Activated CD8-positive, alpha-beta T cell treated with anti-CD3 and anti-CD28 coated beads for 36 hours (primary cell): ENCODE measurements at regions not wholly inside any gene's neighbourhood (a gene's known extent, or its start where the extent isn't known, plus 50 kb on each side); places are given as distances from the start of the nearest gene placed in this dataset.

Experiments
- ATAC-seq: fragments of 200-7000 bp; cut with Tn5 transposase; one replicate; pipeline ENCODE4 v1.10.0; 2021; ENCODE audit warnings: mild to moderate bottlenecking, moderate library complexity
- CTCF ChIA-PET: fragments of 350-600 bp; sonication (Branson Sonifier 250); formaldehyde crosslinking; loops from one replicate; lab custom pipeline; 2021; ENCODE audit warnings: antibody characterized with exemption; lab: Charles Lee
- POLR2A ChIA-PET: fragments of 350-600 bp; sonication (Branson Sonifier 250); formaldehyde crosslinking; loops from one replicate; lab custom pipeline; 2021; ENCODE audit warnings: antibody characterized with exemption; lab: Charles Lee
- DNase-seq: peaks from one replicate; pipeline ENCODE4 v3.0.0-alpha.2; 2020
- H3K27ac Mint-ChIP-seq: one replicate; pipeline ENCODE4 v1.8.0; 2021; ENCODE audit warnings: mild to moderate bottlenecking, mixed read lengths
- H3K27me3 Mint-ChIP-seq: one replicate; pipeline ENCODE4 v1.8.0; 2021; ENCODE audit warnings: mixed read lengths
- H3K36me3 Mint-ChIP-seq: one replicate; pipeline ENCODE4 v1.8.0; 2021; ENCODE audit warnings: low read depth, mixed read lengths
- H3K4me1 Mint-ChIP-seq: one replicate; pipeline ENCODE4 v1.8.0; 2021; ENCODE audit warnings: low read depth, mixed read lengths
- H3K4me3 Mint-ChIP-seq: one replicate; pipeline ENCODE4 v1.8.0; 2021; ENCODE audit warnings: mild to moderate bottlenecking, moderate library complexity, mixed read lengths
- H3K9me3 Mint-ChIP-seq: one replicate; pipeline ENCODE4 v1.8.0; 2021; ENCODE audit warnings: mixed read lengths
- intact Hi-C: fragments of 100-400 bp; cut with micrococcal nuclease; formaldehyde crosslinking; loops from one replicate; pipeline ENCODE4 v1.10.0; 2022
- TF ChIP-seq, protein P1 (sequence below): fragments of 200-600 bp; IDR thresholded peaks from one replicate; pipeline ENCODE4 v1.8.0; 2022; ENCODE audit warnings: antibody characterized with exemption, mild to moderate bottlenecking

DNA sequence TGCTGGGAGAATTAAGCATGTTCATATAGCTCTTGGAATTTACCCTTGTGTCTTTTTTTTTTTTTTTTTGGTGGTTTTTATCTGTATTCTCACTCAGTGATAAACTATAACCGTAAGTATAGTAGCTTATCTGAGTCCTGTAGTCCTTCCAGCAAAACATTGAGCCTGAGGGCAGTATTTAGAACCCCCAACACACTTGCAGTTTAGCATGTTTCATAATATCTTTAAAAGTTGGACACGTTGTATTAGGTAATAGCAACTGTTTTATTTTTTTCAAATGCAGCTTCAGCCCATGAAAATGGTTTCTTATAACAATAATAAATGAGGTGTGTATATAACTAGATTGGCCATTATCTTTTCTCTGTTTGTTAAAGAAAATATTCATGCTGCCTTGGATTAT, 603.5 kb upstream of the HS6ST1 start:
- no peaks in the 10 kb centered on the region for H3K4me1 Mint-ChIP-seq
- H3K9me3 Mint-ChIP-seq: peaks cover 5% of the 10 kb centered on the region
- intact Hi-C loops: no loop called here
- TF ChIP-seq, protein P1, sequence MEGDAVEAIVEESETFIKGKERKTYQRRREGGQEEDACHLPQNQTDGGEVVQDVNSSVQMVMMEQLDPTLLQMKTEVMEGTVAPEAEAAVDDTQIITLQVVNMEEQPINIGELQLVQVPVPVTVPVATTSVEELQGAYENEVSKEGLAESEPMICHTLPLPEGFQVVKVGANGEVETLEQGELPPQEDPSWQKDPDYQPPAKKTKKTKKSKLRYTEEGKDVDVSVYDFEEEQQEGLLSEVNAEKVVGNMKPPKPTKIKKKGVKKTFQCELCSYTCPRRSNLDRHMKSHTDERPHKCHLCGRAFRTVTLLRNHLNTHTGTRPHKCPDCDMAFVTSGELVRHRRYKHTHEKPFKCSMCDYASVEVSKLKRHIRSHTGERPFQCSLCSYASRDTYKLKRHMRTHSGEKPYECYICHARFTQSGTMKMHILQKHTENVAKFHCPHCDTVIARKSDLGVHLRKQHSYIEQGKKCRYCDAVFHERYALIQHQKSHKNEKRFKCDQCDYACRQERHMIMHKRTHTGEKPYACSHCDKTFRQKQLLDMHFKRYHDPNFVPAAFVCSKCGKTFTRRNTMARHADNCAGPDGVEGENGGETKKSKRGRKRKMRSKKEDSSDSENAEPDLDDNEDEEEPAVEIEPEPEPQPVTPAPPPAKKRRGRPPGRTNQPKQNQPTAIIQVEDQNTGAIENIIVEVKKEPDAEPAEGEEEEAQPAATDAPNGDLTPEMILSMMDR: no peak
- ChIA-PET CTCF (no interaction called here), POLR2A (no interaction called here)
- no peak for ATAC-seq
- no peak for DNase-seq
- H3K4me3 Mint-ChIP-seq: no peak overlapping the region
- no peak overlapping the region for H3K27ac Mint-ChIP-seq
- H3K27me3 Mint-ChIP-seq: no peaks in the 10 kb centered on the region
- no peaks in the 10 kb centered on the region for H3K36me3 Mint-ChIP-seq

DNA sequence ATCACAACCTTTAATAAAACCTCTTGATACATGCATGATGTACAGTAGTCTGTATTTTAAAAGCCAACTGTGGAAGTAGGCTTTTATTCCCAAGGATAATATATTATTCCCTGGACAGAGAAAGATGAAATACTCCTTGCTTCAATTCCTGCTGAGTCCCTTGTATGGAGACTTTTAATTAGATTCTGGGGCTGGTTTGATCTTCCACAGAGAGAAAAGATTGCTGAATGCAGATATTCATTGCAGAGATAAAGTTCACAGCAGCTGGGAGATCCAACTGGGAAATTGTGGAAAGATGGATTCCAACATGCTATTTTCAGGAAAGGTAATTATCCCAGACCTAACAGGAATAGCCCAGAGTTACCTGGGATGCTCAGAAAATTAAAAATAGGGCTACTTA, 607.0 kb upstream of the HS6ST1 start:
- ChIA-PET CTCF (no interaction called here), POLR2A (no interaction called here)
- ATAC-seq: no peak
- intact Hi-C loops: no loop called here
- no peaks in the 10 kb centered on the region for H3K36me3 Mint-ChIP-seq
- no peaks in the 10 kb centered on the region for H3K27me3 Mint-ChIP-seq
- no peak overlapping the region for H3K4me3 Mint-ChIP-seq
- no peaks in the 10 kb centered on the region for H3K4me1 Mint-ChIP-seq
- H3K9me3 Mint-ChIP-seq: peaks cover 2% of the 10 kb centered on the region
- DNase-seq: no peak
- H3K27ac Mint-ChIP-seq: no peak overlapping the region
- TF ChIP-seq, protein P1: no peak

DNA sequence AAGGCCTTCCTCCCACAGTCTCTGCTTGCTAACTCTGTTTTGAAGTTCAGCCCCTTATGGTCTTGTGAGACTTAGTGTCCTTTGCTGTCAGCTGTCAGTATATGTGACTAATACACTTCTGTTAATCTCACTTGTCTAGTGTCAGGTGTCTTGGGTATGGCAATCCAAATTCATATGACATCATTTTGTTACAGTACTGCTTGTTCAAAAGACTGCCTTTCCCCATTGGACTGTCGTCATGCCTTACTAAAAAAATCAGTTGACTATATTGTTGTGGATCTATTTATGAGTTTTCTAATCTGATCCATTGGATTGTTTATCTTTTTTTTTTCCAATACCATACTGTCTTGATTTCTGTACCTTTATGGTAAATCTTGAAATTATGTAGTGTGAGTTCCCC, 611.4 kb upstream of the HS6ST1 start:
- TF ChIP-seq, protein P1: no peak
- no peak for DNase-seq
- Mint-ChIP-seq H3K4me1 (no peaks in the 10 kb centered on the region), H3K27ac (no peak overlapping the region), H3K36me3 (no peaks in the 10 kb centered on the region), H3K9me3 (peaks cover 2% of the 10 kb centered on the region), H3K27me3 (no peaks in the 10 kb centered on the region), H3K4me3 (no peak overlapping the region)
- ATAC-seq: no peak
- intact Hi-C loops: no loop called here
- POLR2A ChIA-PET: no interaction called here
- CTCF ChIA-PET: no interaction called here

DNA sequence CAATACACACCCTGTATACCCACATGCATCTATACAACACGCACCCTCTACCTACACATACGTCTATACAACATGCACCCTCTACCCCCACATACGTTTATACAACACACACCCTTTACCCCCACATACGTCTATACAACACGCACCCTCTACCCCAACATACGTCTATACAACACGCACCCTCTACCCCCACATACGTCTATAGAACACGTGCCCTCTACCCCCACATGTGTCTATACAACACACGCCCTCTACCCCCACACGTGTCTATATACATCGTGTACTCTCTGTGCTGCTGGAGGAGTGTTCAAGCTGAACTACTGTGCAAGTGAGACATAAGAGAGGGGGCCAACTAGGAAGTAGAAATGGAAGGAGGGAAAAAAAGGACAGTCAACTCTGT, 621.7 kb upstream of the HS6ST1 start:
- intact Hi-C loops: no loop called here
- no peaks in the 10 kb centered on the region for H3K27me3 Mint-ChIP-seq
- H3K27ac Mint-ChIP-seq: no peak overlapping the region
- no peaks in the 10 kb centered on the region for H3K9me3 Mint-ChIP-seq
- TF ChIP-seq, protein P1: no peak
- H3K36me3 Mint-ChIP-seq: no peaks in the 10 kb centered on the region
- no peak for DNase-seq
- ATAC-seq: no peak
- POLR2A ChIA-PET: no interaction called here
- H3K4me3 Mint-ChIP-seq: no peak overlapping the region
- CTCF ChIA-PET: no interaction called here
- no peaks in the 10 kb centered on the region for H3K4me1 Mint-ChIP-seq

DNA sequence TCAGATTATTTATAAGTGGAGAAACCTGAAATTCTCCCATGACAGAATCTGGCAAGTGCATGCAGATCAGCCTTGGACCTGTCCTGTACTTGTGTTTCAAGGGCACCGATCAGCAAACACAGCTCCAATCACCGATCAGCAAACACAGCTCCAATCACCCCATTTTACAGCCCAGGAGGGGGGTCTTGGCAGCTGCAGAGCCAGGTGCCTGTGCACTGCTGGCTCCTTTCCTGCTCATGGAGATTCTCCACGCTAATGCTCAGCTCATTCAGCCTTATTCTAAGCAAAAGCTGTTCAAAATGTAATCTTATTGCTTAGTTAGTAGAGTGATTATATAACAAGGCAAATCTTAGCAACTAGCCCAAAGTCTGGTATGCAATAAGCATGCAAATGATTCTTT, 623.1 kb upstream of the HS6ST1 start:
- Mint-ChIP-seq H3K27me3 (no peaks in the 10 kb centered on the region), H3K4me3 (no peak overlapping the region), H3K36me3 (no peaks in the 10 kb centered on the region), H3K9me3 (no peaks in the 10 kb centered on the region), H3K27ac (no peak overlapping the region), H3K4me1 (no peaks in the 10 kb centered on the region)
- intact Hi-C loops: no loop called here
- DNase-seq: no peak
- TF ChIP-seq, protein P1: no peak
- no peak for ATAC-seq
- ChIA-PET POLR2A (no interaction called here), CTCF (no interaction called here)
